Breast epithelium (tissue), 4 donors: ENCODE measurements at regions not wholly inside any gene's neighbourhood (a gene's known extent, or its start where the extent isn't known, plus 50 kb on each side); places are given as distances from the start of the nearest gene placed in this dataset.

ENCODE experiments used
- DNase-seq, 2 donors: peaks; one replicate each; pipeline ENCODE4 v3.0.0-alpha.2; 2019; ENCODE audit warnings: low spot score in 2 of 2
- H3K27ac ChIP-seq, 2 donors: fragments of 200-600 bp; sonication (generic) in 1 of 2; one replicate each; pipeline ENCODE4 v1.5.1; 2016 to 2019; ENCODE audit warnings: mild to moderate bottlenecking in 1 of 2
- H3K27me3 ChIP-seq, 2 donors: fragments of 200-600 bp; sonication (generic) in 1 of 2; one replicate each; pipeline versions ENCODE4 v1.5.1 to v1.6.0; 2017 to 2019; ENCODE audit warnings: control low read depth in 1 of 2, mild to moderate bottlenecking in 1 of 2
- H3K36me3 ChIP-seq: fragments of 200-600 bp; one replicate; pipeline ENCODE4 v1.5.1; 2019
- H3K4me1 ChIP-seq, 2 donors: fragments of 200-600 bp; sonication (generic); one replicate each; pipeline ENCODE4 v1.5.1; 2016 to 2019; ENCODE audit warnings: control low read depth in 1 of 2
- H3K4me3 ChIP-seq, 3 donors: fragments of 200-600 bp; sonication (generic); 1 replicate in 2 of 3; 2 replicates in 1 of 3; pipeline ENCODE4 v1.5.1; 2016 to 2019; ENCODE audit warnings: mild to moderate bottlenecking in 3 of 3, moderate library complexity in 2 of 3
- H3K9me3 ChIP-seq, 2 donors: fragments of 200-600 bp; sonication (generic) in 1 of 2; one replicate each; pipeline ENCODE4 v1.5.1; 2016 to 2019; ENCODE audit warnings: control low read depth in 1 of 2
- CTCF ChIP-seq, 3 donors: fragments of 450-650 bp; IDR thresholded peaks; one replicate each; pipeline ENCODE4 v1.5.1; 2016 to 2017; ENCODE audit warnings: antibody characterized with exemption in 3 of 3, mild to moderate bottlenecking in 3 of 3, moderate library complexity in 3 of 3
- POLR2A ChIP-seq: fragments of 450-650 bp; IDR thresholded peaks from one replicate; pipeline ENCODE4 v1.6.1; 2016; ENCODE audit warnings: antibody characterized with exemption, mild to moderate bottlenecking, moderate library complexity
- POLR2AphosphoS5 ChIP-seq, 3 donors: sonication (generic); formaldehyde crosslinking; IDR thresholded peaks; one replicate each; pipeline ENCODE4 v1.6.1; 2017; ENCODE audit warnings: antibody characterized with exemption in 3 of 3
- intact Hi-C: fragments of 100-400 bp; cut with DNase I; formaldehyde crosslinking; loops from one replicate; pipeline ENCODE4 v1.15.1; 2023; ENCODE audit warnings: low total_unique reads

GRCh38 chr21:19899645-19900044, 1098.6 kb upstream of the NCAM2 start:
- TF ChIP-seq POLR2AphosphoS5 (IDR thresholded peaks at IDR 0.05): no peak
- H3K4me3 ChIP-seq: no peak overlapping the region
- H3K27me3 ChIP-seq: no peaks in the 10 kb centered on the region
- H3K9me3 ChIP-seq: peaks cover 0 to 4% of the 10 kb centered on the region in 2 donors
- H3K4me1 ChIP-seq: no peaks in the 10 kb centered on the region
- H3K27ac ChIP-seq: no peak overlapping the region
- no peaks in the 10 kb centered on the region for H3K36me3 ChIP-seq
- no peak for DNase-seq
- intact Hi-C loops: loop anchor here (5.0 kb wide), 1 partner anchor 68 kb away; no protein-coding TSS in a partner anchor

GRCh38 chr21:19900149-19900548, 1098.1 kb upstream of the NCAM2 start:
- no peak for DNase-seq
- Histone ChIP-seq H3K4me3 (no peak overlapping the region), H3K27me3 (no peaks in the 10 kb centered on the region), H3K36me3 (no peaks in the 10 kb centered on the region), H3K4me1 (no peaks in the 10 kb centered on the region), H3K9me3 (peaks cover 0 to 4% of the 10 kb centered on the region in 2 donors), H3K27ac (no peak overlapping the region)
- intact Hi-C loops: no loop called here
- no peak for TF ChIP-seq CTCF (IDR thresholded peaks at IDR 0.05)
- no peak for TF ChIP-seq POLR2A
- TF ChIP-seq POLR2AphosphoS5 (IDR thresholded peaks at IDR 0.05): no peak

DNA sequence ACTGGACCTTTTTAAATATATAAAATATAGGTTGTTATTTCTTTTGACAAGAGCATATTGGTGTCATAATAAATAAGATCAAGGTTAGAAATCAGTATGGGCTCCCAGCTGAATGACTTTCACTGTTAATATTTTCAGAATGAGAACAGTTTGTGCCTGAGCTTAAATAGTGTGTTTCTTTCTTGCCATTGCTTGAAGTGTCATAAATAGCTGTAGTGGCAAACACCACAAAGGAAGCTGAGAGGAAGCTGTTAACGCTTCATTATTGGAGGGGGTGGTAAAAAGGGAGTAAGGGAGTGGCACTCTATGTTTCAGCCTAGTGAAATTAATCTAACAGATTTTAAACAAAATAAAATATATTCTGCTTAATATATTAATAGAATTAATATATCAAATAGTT, 1089.8 kb upstream of the NCAM2 start:
- Histone ChIP-seq H3K36me3 (no peaks in the 10 kb centered on the region), H3K4me1 (no peaks in the 10 kb centered on the region), H3K9me3 (no peaks in the 10 kb centered on the region), H3K27me3 (no peaks in the 10 kb centered on the region), H3K27ac (no peak overlapping the region), H3K4me3 (no peak overlapping the region)
- intact Hi-C loops: no loop called here
- DNase-seq: no peak
- TF ChIP-seq POLR2AphosphoS5 (IDR thresholded peaks at IDR 0.05) (no peak), CTCF (IDR thresholded peaks at IDR 0.05) (no peak), POLR2A (no peak)

DNA sequence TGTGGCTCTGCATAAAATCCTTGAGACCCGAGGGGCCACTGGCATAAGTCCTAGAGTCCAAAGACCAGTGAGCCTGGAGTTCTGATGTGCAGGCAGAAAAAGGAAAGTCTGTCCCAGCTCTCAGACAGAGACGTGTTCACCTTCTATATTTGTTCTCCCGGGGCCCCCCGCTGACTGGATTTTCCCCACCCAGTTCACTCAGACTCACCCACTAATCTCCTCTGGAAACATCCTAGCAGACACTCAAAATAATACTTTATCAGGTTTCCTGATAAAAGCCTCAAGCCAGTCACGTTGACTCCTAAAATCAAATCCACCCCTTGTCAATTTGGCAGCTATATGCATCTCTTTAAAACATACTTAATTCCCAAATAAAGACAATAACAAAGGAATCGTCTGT, 1084.2 kb upstream of the NCAM2 start:
- Histone ChIP-seq H3K9me3 (no peaks in the 10 kb centered on the region), H3K27ac (no peak overlapping the region), H3K36me3 (no peaks in the 10 kb centered on the region), H3K27me3 (no peaks in the 10 kb centered on the region), H3K4me1 (no peaks in the 10 kb centered on the region), H3K4me3 (no peak overlapping the region)
- intact Hi-C loops: no loop called here
- no peak for DNase-seq
- TF ChIP-seq POLR2AphosphoS5 (IDR thresholded peaks at IDR 0.05): no peak
- no peak for TF ChIP-seq CTCF (IDR thresholded peaks at IDR 0.05)
- TF ChIP-seq POLR2A: no peak

DNA sequence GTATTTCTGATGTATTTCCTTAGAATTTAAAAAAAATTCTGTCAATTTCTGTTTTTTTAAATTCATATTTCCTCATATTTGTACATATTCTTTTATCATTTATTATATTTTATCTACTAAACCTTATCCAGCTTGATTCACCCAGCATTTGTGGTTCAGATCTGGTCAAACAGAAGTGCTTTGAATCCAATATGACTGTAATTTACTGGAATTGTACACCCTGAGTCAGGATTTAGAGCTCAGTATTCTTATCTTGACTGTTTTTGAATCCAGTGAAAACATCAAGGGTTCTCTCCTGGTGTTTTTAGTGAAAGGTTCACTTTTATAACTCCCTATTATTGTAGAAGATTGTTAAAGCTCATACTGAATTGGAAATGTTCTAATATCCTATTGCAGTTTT, 1077.0 kb upstream of the NCAM2 start:
- H3K27me3 ChIP-seq: no peaks in the 10 kb centered on the region
- DNase-seq: no peak
- no peak overlapping the region for H3K4me3 ChIP-seq
- no peak overlapping the region for H3K27ac ChIP-seq
- TF ChIP-seq POLR2AphosphoS5 (IDR thresholded peaks at IDR 0.05) (no peak), POLR2A (no peak), CTCF (IDR thresholded peaks at IDR 0.05) (no peak)
- no peaks in the 10 kb centered on the region for H3K36me3 ChIP-seq
- intact Hi-C loops: no loop called here
- no peaks in the 10 kb centered on the region for H3K4me1 ChIP-seq
- no peaks in the 10 kb centered on the region for H3K9me3 ChIP-seq

DNA sequence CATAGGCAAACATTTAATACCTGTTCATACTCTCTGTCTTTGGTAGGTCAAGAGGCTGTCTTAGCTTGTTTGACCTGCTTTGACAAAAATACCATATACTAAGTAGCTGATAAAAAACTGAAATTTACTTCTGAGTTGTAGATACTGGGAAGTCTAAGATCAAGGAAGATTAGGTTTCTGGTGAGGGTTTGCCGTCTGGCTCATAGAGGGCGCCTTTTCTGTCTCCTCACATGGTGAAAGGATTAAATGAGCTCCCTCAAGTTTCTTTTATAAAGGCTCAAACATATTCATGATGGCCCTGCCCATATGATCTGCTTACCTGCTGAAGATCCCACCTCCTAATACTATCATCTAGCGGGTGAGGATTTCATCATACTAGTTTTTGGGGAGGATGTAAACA, 1076.1 kb upstream of the NCAM2 start:
- Histone ChIP-seq H3K27ac (no peak overlapping the region), H3K36me3 (no peaks in the 10 kb centered on the region), H3K9me3 (no peaks in the 10 kb centered on the region), H3K27me3 (no peaks in the 10 kb centered on the region), H3K4me3 (no peak overlapping the region), H3K4me1 (no peaks in the 10 kb centered on the region)
- intact Hi-C loops: no loop called here
- no peak for DNase-seq
- TF ChIP-seq POLR2A (no peak), CTCF (IDR thresholded peaks at IDR 0.05) (no peak), POLR2AphosphoS5 (IDR thresholded peaks at IDR 0.05) (no peak)
